ENCODE measurements at regions not wholly inside any gene's neighbourhood (a gene's known extent, or its start where the extent isn't known, plus 50 kb on each side); places are given as distances from the start of the nearest gene placed in this dataset.

- DNase-seq (ENCODE audit: low spot score) (no peak), ATAC-seq (ENCODE audit: low FRiP score) (no peak)
- no peak for TF ChIP-seq CTCF (IDR thresholded peaks at IDR 0.05)
Measured at GRCh38 chr16:13527332-13527731, 392.6 kb upstream of the ERCC4 start.

DNA sequence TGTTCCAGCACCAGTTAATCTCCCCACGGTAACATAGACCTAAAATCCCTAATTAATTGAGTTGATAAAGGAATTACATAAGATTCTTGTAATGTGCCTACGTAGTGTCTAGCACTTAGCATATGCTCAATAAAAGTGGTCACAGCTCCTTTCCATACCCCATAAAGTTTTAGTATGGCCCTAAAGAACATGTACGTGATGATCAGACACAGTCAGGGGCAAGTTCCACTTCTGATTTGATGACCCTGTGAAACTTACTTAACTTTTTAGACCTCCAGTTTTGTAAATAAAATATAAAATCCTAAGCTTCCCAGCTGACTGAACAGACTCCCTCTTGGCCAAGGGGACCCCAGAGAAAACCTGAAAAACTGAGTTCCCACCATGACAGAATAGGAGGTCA lies 391.3 kb upstream of the ERCC4 start:
- ATAC-seq (ENCODE audit: low FRiP score), result no peak
- TF ChIP-seq CTCF (IDR thresholded peaks at IDR 0.05), result no peak
- DNase-seq (ENCODE audit: low spot score), result no peak

DNA sequence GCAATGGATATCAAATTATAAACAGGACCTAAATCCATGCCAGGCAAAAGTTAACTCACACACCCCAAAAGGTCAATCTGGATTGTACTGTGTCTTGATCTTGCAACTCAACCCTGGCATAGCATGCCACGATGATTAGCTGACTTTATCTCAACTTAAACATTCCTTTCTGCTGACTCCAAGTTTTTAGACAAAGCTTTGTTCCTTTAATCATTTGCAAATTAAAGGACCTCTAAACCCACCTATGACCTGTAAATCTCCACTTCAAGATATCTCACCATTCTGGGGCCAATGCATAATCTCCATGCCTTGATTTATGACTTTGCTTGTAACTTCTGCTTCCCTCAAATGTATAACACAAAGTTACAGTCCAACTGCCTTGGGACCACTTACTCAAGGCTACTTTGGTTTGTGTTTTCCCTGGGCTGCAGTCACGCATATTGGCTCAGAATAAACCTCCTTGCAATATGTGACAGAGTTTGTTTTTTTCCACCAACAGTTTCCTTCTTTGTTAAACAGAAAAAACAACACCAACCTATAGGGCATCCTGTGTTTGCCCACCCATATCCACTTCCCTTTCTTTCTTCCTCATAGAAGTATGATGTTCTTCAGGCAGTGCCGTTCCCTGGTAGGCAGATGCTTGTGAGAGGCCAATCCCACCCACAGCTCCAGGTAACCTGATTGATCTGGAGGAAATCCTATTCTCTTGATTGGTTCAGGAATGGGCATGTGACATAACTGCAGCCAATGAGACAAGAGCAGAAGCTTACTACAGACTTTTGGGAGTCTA lies 390.6 kb upstream of the ERCC4 start:
- TF ChIP-seq CTCF (IDR thresholded peaks at IDR 0.05), result no peak
- no peak for ATAC-seq (ENCODE audit: low FRiP score)
- no peak for DNase-seq (ENCODE audit: low spot score)

GRCh38 chr16:13540771-13541170 lies 379.2 kb upstream of the ERCC4 start:
- DNase-seq (ENCODE audit: low spot score) (no peak), ATAC-seq (ENCODE audit: low FRiP score) (no peak)
- no peak for TF ChIP-seq CTCF (IDR thresholded peaks at IDR 0.05)

GRCh38 chr16:13542284-13542683 lies 377.7 kb upstream of the ERCC4 start:
- no peak for ATAC-seq (ENCODE audit: low FRiP score)
- no peak for TF ChIP-seq CTCF (IDR thresholded peaks at IDR 0.05)
- no peak for DNase-seq (ENCODE audit: low spot score)

DNA sequence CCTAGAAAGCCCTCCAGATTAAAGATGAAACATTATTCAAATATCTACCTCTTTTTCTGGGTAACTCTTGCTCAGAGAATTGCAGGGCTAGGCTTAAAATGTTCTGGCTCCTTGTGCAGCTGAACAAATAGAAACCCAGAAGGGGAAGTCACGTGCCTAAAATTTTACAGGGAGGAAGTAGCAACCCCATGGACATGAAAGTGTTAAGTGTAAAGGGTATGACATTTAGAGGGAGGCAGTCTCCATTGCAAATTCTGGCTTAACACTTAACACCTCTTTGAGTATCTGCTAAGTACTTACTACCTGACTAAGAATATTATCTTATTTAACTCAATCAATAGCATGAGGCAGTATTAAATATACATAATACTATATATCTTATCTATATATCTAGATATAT lies 376.1 kb upstream of the ERCC4 start:
- ATAC-seq (ENCODE audit: low FRiP score), result no peak
- no peak for DNase-seq (ENCODE audit: low spot score)
- TF ChIP-seq CTCF (IDR thresholded peaks at IDR 0.05), result no peak

DNA sequence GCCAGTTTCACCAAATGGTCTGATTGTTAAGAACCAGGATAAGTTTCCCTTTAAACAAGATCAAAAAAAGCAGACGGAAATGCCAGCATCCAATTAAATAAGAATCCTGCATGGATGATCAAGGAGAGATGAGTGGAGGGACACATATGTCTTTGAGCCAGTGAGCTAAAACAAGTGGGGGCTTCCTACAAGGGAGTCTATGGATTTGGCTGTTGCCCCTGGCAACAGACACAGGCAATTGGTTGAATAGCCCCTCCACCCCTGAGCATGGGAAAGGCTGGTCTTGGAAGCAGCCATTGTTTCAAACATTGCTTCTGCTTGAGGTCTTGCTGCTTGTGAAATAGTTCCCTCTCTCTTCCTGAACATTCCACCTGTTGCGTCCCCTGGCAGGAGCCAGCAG lies 374.7 kb upstream of the ERCC4 start:
- no peak for DNase-seq (ENCODE audit: low spot score)
- ATAC-seq (ENCODE audit: low FRiP score), result no peak
- no peak for TF ChIP-seq CTCF (IDR thresholded peaks at IDR 0.05)
